DMS53 treated with DMSO at 0.1 percent for 48 hours (cell line): ENCODE measurements at regions not wholly inside any gene's neighbourhood (a gene's known extent, or its start where the extent isn't known, plus 50 kb on each side); places are given as distances from the start of the nearest gene placed in this dataset.
A peak's percentile ranks its signal among the peaks of the same experiment; 100 is the strongest.
"Not testable (repeated sequence)": the region's sequence is repeated elsewhere in the genome, so short reads cannot be mapped to it uniquely, and the experiment has no call there.

Experiments used
- DNase-seq: peaks from one replicate; lab custom pipeline; 2025; ENCODE audit not compliant: unreplicated experiment; lab: John Stamatoyannopoulos, UW

GRCh38 chr2:192558637-192559036 lies 363.9 kb upstream of the TMEFF2 start:
- no peak for DNase-seq

- no peak for DNase-seq
These were observed 361.0 kb upstream of the TMEFF2 start for GRCh38 chr2:192555740-192556139.

- no peak for DNase-seq
These were observed 357.0 kb upstream of the TMEFF2 start for GRCh38 chr2:192551760-192552159.

- no peak for DNase-seq
These were observed 351.8 kb upstream of the TMEFF2 start for GRCh38 chr2:192546565-192546964.

- no peak for DNase-seq
These were observed 349.7 kb upstream of the TMEFF2 start for GRCh38 chr2:192544371-192544955.

GRCh38 chr2:192542148-192543066 lies 347.7 kb upstream of the TMEFF2 start:
- not testable (repeated sequence) for DNase-seq

- no peak for DNase-seq
These were observed 344.6 kb upstream of the TMEFF2 start for GRCh38 chr2:192539306-192539705.

GRCh38 chr2:192536922-192537624 lies 342.3 kb upstream of the TMEFF2 start:
- no peak for DNase-seq

- no peak for DNase-seq
These were observed 341.5 kb upstream of the TMEFF2 start for GRCh38 chr2:192535956-192536921.

- no peak for DNase-seq
These were observed 339.3 kb upstream of the TMEFF2 start for GRCh38 chr2:192534072-192534471.

- peak; percentile 51 for DNase-seq
These were observed 330.0 kb upstream of the TMEFF2 start for GRCh38 chr2:192524642-192525251.

GRCh38 chr2:192524214-192524613 lies 329.5 kb upstream of the TMEFF2 start:
- DNase-seq: not testable (repeated sequence)

- DNase-seq: no peak
These were observed 321.2 kb upstream of the TMEFF2 start for GRCh38 chr2:192515937-192516336.

- DNase-seq: no peak
These were observed 318.8 kb upstream of the TMEFF2 start for GRCh38 chr2:192513575-192513974.

- not testable (repeated sequence) for DNase-seq
These were observed 313.2 kb upstream of the TMEFF2 start for GRCh38 chr2:192507836-192508450.

GRCh38 chr2:192500550-192501200 lies 305.9 kb upstream of the TMEFF2 start:
- DNase-seq: peak; percentile 12

- no peak for DNase-seq
These were observed 304.7 kb upstream of the TMEFF2 start for GRCh38 chr2:192499476-192499875.

- DNase-seq: no peak
These were observed 304.0 kb upstream of the TMEFF2 start for GRCh38 chr2:192498747-192499146.

- not testable (repeated sequence) for DNase-seq
These were observed 293.4 kb upstream of the TMEFF2 start for GRCh38 chr2:192488158-192488557.
